ENCODE measurements at regions not wholly inside any gene's neighbourhood (a gene's known extent, or its start where the extent isn't known, plus 50 kb on each side); places are given as distances from the start of the nearest gene placed in this dataset.

- peaks cover 0 to 8% of the 10 kb centered on the region in 2 donors for H3K4me1 ChIP-seq
- TF ChIP-seq POLR2A (IDR thresholded peaks at IDR 0.05) (no peak), POLR2AphosphoS5 (IDR thresholded peaks at IDR 0.05) (no peak), CTCF (IDR thresholded peaks at IDR 0.05) (no peak)
- no peaks in the 10 kb centered on the region for H3K36me3 ChIP-seq
- H3K27me3 ChIP-seq, result no peaks in the 10 kb centered on the region
- intact Hi-C loops (cut with DNase I; ENCODE audit: low total_unique reads), result no loop called here
- no peak overlapping the region for H3K4me3 ChIP-seq
- H3K27ac ChIP-seq, result no peak overlapping the region
- H3K9me3 ChIP-seq, result peaks cover 8 to 11% of the 10 kb centered on the region in 2 donors
- DNase-seq (ENCODE audit: low spot score in 2 of 2), result no peak
Measured at GRCh38 chr11:130729678-130730300, 186.5 kb downstream of the SNX19 start.

DNA sequence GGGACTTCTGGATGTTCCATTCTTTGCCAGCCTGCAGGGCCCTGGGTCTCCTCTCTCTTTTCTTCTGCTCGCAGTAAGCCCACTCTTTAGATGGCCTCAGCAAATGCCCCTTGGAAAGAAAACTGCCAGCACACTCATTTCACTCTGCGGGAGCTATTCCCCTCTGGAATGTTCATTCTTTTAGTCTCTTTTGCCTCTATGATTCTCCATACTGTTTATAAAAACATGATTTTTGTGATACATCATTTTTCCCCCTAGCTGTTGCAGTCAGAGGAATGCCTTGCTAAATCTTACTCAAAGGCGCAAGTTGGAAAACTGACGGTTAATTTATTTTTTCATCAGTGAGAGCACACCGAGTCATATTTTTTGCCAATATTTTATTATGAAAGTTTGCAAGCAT is 184.9 kb downstream of the SNX19 start:
- Histone ChIP-seq H3K9me3 (peaks cover 8 to 11% of the 10 kb centered on the region in 2 donors), H3K27me3 (no peaks in the 10 kb centered on the region), H3K4me3 (no peak overlapping the region), H3K27ac (no peak overlapping the region), H3K36me3 (no peaks in the 10 kb centered on the region), H3K4me1 (no peaks in the 10 kb centered on the region)
- intact Hi-C loops (cut with DNase I; ENCODE audit: low total_unique reads), result no loop called here
- TF ChIP-seq POLR2A (IDR thresholded peaks at IDR 0.05) (no peak), POLR2AphosphoS5 (IDR thresholded peaks at IDR 0.05) (no peak), CTCF (IDR thresholded peaks at IDR 0.05) (no peak)
- DNase-seq (ENCODE audit: low spot score in 2 of 2), result no peak

GRCh38 chr11:130732476-130732875 is 183.8 kb downstream of the SNX19 start:
- no peak overlapping the region for H3K27ac ChIP-seq
- no peak overlapping the region for H3K4me3 ChIP-seq
- TF ChIP-seq POLR2A (IDR thresholded peaks at IDR 0.05) (no peak), POLR2AphosphoS5 (IDR thresholded peaks at IDR 0.05) (no peak), CTCF (IDR thresholded peaks at IDR 0.05) (no peak)
- no peaks in the 10 kb centered on the region for H3K36me3 ChIP-seq
- H3K4me1 ChIP-seq, result no peaks in the 10 kb centered on the region
- no peak for DNase-seq (ENCODE audit: low spot score in 2 of 2)
- no peaks in the 10 kb centered on the region for H3K27me3 ChIP-seq
- intact Hi-C loops (cut with DNase I; ENCODE audit: low total_unique reads), result no loop called here
- H3K9me3 ChIP-seq, result peaks cover 8 to 11% of the 10 kb centered on the region in 2 donors

- TF ChIP-seq POLR2A (IDR thresholded peaks at IDR 0.05) (no peak), CTCF (IDR thresholded peaks at IDR 0.05) (no peak), POLR2AphosphoS5 (IDR thresholded peaks at IDR 0.05) (no peak)
- intact Hi-C loops (cut with DNase I; ENCODE audit: low total_unique reads), result no loop called here
- no peak for DNase-seq (ENCODE audit: low spot score in 2 of 2)
- H3K4me1 ChIP-seq, result no peaks in the 10 kb centered on the region
- no peaks in the 10 kb centered on the region for H3K27me3 ChIP-seq
- H3K36me3 ChIP-seq, result no peaks in the 10 kb centered on the region
- H3K9me3 ChIP-seq, result peaks cover 5 to 19% of the 10 kb centered on the region in 2 donors
- peak overlapping the region in 1 of 2 donors; percentile 2 for H3K27ac ChIP-seq
- no peak overlapping the region for H3K4me3 ChIP-seq
Measured at GRCh38 chr11:130737041-130737830, 179.0 kb downstream of the SNX19 start.

GRCh38 chr11:130737866-130738431 is 178.3 kb downstream of the SNX19 start:
- intact Hi-C loops (cut with DNase I; ENCODE audit: low total_unique reads), result no loop called here
- H3K27me3 ChIP-seq, result no peaks in the 10 kb centered on the region
- H3K27ac ChIP-seq, result peak overlapping the region in 1 of 2 donors; percentile 40
- H3K9me3 ChIP-seq, result peaks cover 5 to 21% of the 10 kb centered on the region in 2 donors
- no peaks in the 10 kb centered on the region for H3K36me3 ChIP-seq
- peak overlapping the region in 1 of 3 donors; percentile 19 for H3K4me3 ChIP-seq
- H3K4me1 ChIP-seq, result no peaks in the 10 kb centered on the region
- TF ChIP-seq CTCF (IDR thresholded peaks at IDR 0.05) (no peak), POLR2AphosphoS5 (IDR thresholded peaks at IDR 0.05) (no peak), POLR2A (IDR thresholded peaks at IDR 0.05) (no peak)
- DNase-seq (ENCODE audit: low spot score in 2 of 2), result no peak
